ENCODE measurements at regions not wholly inside any gene's neighbourhood (a gene's known extent, or its start where the extent isn't known, plus 50 kb on each side); places are given as distances from the start of the nearest gene placed in this dataset.

GRCh38 chr5:15261269-15261995 is 238.5 kb upstream of the FBXL7 start:
- no peak for DNase-seq (ENCODE audit: low spot score)

DNA sequence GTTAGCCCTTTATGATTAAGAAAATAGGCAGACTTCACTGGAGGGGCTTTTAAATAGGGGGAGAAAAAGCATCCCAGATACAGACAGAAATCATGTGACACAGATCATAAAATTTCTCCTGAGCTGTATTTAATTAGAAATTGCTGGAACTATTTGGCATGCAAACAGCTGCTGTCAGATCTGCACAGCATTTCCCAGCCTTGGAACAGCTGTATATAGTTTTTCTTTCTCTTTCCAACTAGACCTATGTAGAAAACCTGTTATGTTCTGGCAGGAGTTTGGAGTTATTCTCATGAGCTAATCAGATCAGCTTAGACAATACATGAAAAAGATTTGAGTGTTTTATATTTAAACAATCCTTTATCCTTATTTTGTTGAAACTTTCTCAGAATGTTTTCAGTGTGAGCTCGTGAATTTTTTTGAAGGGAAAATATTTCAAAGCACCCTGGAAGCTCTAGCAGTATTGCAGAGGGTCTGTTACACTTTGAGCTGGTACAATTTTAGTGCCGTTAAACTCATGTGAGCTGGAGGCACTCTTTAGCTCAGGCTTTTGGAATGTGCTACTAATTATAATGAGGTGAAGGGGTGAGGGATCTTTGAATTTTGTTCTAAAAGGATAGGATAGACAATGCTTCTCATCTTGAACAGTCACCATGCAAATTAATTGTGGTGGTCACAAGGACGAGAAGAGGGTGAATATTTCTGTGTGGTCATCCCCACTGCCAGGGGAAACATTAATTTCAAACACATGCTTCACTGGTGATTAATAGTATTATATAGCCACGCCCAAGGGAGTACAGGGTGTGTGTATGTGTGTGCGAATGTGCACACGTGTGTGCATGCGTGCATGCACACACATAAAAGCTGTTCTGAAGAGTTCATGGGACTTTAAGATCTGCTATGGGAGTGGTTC is 239.4 kb upstream of the FBXL7 start:
- no peak for DNase-seq (ENCODE audit: low spot score)

- no peak for DNase-seq (ENCODE audit: low spot score)
These were observed 243.5 kb upstream of the FBXL7 start for GRCh38 chr5:15256485-15256884.

DNA sequence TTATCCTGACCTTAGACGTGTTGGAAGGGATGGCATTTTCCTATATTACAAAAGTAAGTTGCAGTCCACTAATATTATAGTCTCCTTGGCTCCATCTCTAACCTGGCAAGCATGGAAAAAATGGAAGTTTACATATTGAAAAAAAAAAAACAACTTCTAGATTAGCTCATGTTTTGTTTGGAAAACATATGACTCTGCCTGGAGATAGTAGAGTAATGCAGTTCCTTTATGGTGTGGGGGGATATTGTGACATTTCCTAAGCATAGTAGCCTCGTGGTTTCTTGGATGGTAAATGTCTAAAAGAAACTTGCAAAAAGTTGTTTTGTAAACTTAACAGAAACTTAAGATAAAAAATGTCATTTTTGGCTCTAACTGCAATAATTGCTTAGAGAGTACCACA is 244.4 kb upstream of the FBXL7 start:
- no peak for DNase-seq (ENCODE audit: low spot score)

- no peak for DNase-seq (ENCODE audit: low spot score)
These were observed 245.4 kb upstream of the FBXL7 start for GRCh38 chr5:15254607-15255006.

- no peak for DNase-seq (ENCODE audit: low spot score)
These were observed 247.6 kb upstream of the FBXL7 start for GRCh38 chr5:15252331-15252730.

DNA sequence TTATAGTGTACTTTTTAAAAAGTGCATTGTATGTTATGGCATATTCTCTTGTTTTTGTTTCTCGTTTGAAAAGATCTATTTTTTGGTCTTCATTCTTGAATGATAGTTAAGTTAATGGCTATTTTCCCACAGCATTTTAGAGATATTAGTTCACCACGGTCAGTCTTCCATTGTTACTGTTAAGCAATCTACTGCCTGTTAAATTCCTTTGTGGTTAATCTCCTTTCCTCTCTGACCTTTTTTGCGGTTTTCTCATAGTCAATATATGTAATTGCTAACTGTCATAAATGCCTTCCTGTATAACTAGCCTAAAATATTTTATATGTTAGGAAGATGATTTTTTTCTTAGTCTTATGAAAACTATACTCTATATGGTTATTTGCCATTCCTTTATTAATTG is 250.8 kb upstream of the FBXL7 start:
- DNase-seq (ENCODE audit: low spot score) = no peak

DNA sequence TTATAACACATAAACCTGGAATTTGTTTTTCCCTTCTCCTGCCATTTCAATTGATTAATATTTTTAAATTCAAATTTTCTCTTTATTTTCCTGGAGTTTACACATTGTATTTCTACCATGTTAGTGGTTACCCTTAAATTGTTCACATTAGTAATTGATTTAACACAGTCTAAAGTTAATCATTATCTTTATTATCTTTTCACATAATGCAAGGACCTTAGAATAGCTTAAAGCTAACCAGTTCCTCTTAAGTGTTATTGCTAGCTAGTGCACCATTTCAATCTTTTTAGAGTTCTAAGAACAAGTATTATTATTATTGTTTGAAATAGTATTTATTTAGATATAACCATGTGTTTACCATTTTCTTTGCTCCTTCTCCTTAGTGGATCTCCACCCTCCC is 251.2 kb upstream of the FBXL7 start:
- no peak for DNase-seq (ENCODE audit: low spot score)

DNA sequence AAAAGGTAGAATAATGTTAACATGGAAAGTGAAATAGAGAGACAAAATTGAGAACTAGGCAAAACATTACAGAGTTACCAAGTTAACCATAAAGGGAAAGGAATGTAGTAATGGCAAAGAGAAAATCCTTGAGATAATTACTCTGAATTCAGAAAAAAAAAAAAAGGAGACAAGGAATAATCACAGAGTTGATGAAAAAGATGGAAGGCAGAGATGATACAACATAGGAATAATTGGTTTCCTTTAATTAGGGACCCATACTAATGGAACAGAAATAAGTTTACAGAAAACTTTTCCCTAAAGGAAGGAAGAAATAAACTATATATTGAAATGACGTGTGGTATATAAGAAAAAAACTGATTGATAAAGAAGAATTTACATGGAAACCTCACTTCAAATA is 254.1 kb upstream of the FBXL7 start:
- DNase-seq (ENCODE audit: low spot score) = no peak

- DNase-seq (ENCODE audit: low spot score) = no peak
These were observed 256.5 kb upstream of the FBXL7 start for GRCh38 chr5:15243301-15244020.

- no peak for DNase-seq (ENCODE audit: low spot score)
These were observed 258.7 kb upstream of the FBXL7 start for GRCh38 chr5:15241216-15241821.

DNA sequence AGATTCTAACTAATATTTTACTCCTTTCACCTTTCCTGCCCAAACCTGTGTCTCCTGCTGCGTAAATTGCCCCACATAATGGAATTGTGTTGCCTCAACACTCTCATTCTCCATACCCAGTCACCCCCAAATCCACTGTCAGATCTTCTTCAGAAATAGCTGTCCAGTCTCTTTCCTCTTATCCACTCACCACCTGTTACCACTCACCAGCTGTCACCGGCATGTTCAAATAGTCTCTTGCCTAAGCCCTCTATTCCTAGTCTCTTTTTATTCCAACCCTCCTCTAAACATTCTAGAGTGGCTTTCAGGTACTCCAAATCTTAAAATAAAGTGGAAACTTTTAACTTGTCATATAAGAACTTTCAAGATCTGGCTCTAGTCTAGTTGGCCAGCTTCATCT is 262.0 kb upstream of the FBXL7 start:
- no peak for DNase-seq (ENCODE audit: low spot score)

- DNase-seq (ENCODE audit: low spot score) = no peak
These were observed 263.0 kb upstream of the FBXL7 start for GRCh38 chr5:15236911-15237508.

- no peak for DNase-seq (ENCODE audit: low spot score)
These were observed 265.1 kb upstream of the FBXL7 start for GRCh38 chr5:15234911-15235310.

DNA sequence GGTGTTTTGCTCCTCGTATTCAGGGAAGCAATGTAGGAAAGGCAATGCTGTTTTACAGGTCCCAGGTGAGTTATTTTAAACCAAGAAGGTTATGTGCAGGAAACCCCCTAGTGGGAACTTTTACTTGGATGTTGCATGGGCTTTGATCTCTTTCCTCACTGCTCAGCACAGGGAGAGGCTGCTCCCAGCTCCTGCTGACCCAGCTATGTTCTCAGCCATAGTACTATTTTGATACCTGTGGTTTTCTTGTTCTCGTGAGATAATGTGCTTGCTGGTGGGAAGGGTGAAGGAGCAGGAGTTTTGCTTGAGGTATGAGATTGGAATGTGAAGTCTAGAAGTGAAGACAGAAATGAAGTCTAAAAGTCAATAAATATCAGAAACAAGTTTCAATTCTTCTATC is 265.6 kb upstream of the FBXL7 start:
- no peak for DNase-seq (ENCODE audit: low spot score)

GRCh38 chr5:15233566-15233965 is 266.4 kb upstream of the FBXL7 start:
- DNase-seq (ENCODE audit: low spot score) = no peak

DNA sequence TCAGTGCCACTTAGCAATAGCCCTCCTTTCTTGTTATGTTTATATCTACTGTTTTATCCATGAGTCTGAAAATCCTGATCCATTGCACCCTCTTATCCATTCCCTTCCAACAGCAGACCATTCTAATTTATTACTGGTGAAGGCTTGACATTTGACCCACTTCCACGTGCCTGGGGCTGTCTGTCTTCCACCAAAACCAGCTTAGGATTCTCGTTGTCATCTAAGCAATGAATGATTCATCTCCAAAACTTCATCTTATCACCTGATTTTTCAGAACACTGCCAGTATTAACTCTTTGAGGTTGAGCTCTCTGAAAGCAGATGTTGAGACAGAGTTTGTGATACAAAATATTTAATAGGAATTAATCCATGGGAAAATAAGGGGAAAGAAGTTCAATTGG is 277.8 kb upstream of the FBXL7 start:
- no peak for DNase-seq (ENCODE audit: low spot score)

DNA sequence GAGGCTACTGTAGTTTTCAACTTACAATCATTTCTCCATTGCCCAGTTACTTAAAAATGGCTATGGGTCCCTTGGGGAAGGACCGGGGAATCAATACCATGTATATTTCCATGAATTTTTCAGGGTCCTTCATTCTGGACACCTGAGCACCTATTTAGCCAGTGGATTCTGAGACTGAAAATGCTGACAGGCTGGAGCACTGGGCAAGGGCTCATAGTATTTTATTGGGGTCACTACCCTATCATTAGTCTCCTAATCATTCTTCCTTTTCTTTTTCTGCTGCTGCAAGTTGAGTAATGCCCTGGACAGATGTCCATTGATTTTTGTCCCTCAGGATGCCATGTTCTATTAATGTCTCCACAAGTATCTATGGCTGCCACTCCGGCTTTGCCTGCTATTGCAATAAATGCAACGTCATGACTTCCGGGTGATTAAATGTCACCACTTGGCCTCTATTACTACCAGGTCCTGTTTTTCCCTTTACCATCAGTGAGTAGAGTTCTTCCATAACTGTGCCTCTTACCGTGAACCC is 279.3 kb upstream of the FBXL7 start:
- DNase-seq (ENCODE audit: low spot score) = no peak

DNA sequence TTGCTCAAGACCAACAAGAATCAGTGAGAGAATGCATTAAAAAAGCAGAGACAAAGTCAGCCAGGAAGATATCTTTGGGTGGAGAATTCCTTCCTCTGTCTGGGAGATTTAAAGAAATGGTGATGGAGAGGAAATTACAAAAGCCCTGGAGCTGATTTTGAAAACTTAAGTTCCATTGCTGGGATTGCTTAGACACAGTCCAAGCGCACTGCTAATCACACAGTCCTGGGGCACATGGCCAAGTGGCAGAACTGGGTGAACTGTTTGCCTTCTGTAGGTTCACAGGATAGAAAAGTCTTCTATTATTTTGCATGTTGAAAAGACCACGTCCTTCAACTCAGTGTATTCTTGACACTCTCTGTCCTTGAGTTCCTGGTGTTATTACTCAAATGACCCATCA is 284.9 kb upstream of the FBXL7 start:
- DNase-seq (ENCODE audit: low spot score) = no peak

- DNase-seq (ENCODE audit: low spot score) = no peak
These were observed 286.0 kb upstream of the FBXL7 start for GRCh38 chr5:15214010-15214409.

DNA sequence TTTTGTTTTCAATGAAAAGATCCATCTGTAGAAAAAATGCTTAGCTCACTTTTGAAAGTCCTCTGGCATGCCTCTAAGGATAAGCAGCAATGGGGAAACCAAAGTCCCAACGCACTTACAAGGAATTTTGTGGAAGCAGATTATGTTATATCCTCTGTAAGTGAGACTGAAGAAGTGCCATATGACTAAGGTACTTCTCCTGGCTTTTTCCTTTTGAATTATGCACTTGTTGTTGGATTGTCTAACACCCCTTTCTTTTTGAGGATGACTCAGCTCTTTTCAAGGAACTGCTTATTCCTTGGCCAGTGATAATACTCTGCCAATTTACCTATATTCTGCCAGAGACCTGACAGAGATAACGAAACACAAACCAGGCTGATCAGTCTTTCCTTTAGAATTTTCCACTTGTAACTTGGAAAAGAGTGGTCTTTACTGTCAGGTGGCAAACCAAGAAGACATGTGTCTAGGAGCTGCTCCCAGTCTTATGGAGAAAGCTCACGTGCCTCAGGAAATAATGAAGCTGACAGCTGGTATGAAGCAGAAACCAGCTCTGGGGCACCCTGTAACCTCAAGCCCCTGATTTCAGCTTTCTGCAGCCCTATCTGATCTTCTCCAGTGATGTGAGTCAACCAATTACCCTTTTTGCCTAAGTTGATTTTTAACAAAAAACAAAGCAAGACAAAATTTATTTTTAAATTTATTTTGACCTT is 290.8 kb upstream of the FBXL7 start:
- no peak for DNase-seq (ENCODE audit: low spot score)
